ENCODE measurements at regions not wholly inside any gene's neighbourhood (a gene's known extent, or its start where the extent isn't known, plus 50 kb on each side); places are given as distances from the start of the nearest gene placed in this dataset.

GRCh38 chr12:104828015-104828414, 130.1 kb downstream of the SLC41A2 start:
- no peak for TF ChIP-seq EZH2 (IDR thresholded peaks at IDR 0.05; ENCODE audit: borderline replicate concordance, low read length)
- TF ChIP-seq, protein P1, sequence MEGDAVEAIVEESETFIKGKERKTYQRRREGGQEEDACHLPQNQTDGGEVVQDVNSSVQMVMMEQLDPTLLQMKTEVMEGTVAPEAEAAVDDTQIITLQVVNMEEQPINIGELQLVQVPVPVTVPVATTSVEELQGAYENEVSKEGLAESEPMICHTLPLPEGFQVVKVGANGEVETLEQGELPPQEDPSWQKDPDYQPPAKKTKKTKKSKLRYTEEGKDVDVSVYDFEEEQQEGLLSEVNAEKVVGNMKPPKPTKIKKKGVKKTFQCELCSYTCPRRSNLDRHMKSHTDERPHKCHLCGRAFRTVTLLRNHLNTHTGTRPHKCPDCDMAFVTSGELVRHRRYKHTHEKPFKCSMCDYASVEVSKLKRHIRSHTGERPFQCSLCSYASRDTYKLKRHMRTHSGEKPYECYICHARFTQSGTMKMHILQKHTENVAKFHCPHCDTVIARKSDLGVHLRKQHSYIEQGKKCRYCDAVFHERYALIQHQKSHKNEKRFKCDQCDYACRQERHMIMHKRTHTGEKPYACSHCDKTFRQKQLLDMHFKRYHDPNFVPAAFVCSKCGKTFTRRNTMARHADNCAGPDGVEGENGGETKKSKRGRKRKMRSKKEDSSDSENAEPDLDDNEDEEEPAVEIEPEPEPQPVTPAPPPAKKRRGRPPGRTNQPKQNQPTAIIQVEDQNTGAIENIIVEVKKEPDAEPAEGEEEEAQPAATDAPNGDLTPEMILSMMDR (conservative IDR thresholded peaks at IDR 0.05 in 1 of 2, IDR thresholded peaks at IDR 0.05 in 1 of 2; ENCODE audit: extremely low read depth in 1 of 2, insufficient read depth in 1 of 2, low read depth in 1 of 2, low read length in 2 of 2): no peak

Data from mammary epithelial cell (primary cell).